ENCODE measurements at regions not wholly inside any gene's neighbourhood (a gene's known extent, or its start where the extent isn't known, plus 50 kb on each side); places are given as distances from the start of the nearest gene placed in this dataset.

GRCh38 chr11:80621871-80622270, 1181.0 kb upstream of the TENM4 start:
- Histone ChIP-seq H2BK12ac (ENCODE audit: low read length in 2 of 2) (no peak overlapping the region), H2BK15ac (ENCODE audit: low read depth, poor library complexity, severe bottlenecking) (no peak overlapping the region), H2AFZ (ENCODE audit: low read depth, low read length) (no peak overlapping the region), H3K27me3 (ENCODE audit: control insufficient read depth in 1 of 2, insufficient read depth in 1 of 2, low read length in 2 of 2) (no peaks in the 10 kb centered on the region), H3K18ac (ENCODE audit: low read depth in 1 of 2, low read length in 2 of 2) (no peak overlapping the region), H3K9ac (ENCODE audit: low read length) (no peak overlapping the region), H2BK5ac (ENCODE audit: low read depth, low read length, poor library complexity, severe bottlenecking) (no peak overlapping the region), H3K4me3 (ENCODE audit: insufficient read depth in 1 of 2, low read depth in 1 of 2, low read length in 2 of 2) (no peak overlapping the region), H3K23ac (ENCODE audit: low read length in 2 of 2) (no peak overlapping the region), H3K4ac (ENCODE audit: low read depth in 1 of 2, low read length in 2 of 2) (no peak overlapping the region), H2AK5ac (ENCODE audit: low read length, severe bottlenecking) (no peak overlapping the region), H2BK120ac (ENCODE audit: low read depth, low read length) (no peak overlapping the region), H3K14ac (ENCODE audit: low read length in 2 of 2) (no peak overlapping the region), H3K79me1 (replicated peaks; ENCODE audit: low read length, poor library complexity, severe bottlenecking) (no peaks in the 10 kb centered on the region), H4K8ac (ENCODE audit: low read length) (no peak overlapping the region), H3K4me1 (ENCODE audit: control insufficient read depth, insufficient read depth, low read depth, low read length) (no peaks in the 10 kb centered on the region), H3K36me3 (ENCODE audit: control insufficient read depth in 1 of 2, insufficient read depth in 2 of 2, low read depth in 1 of 2, low read length in 2 of 2) (no peaks in the 10 kb centered on the region), H4K91ac (ENCODE audit: low read length) (no peak overlapping the region), H3K9me3 (ENCODE audit: control insufficient read depth, low read length) (no peaks in the 10 kb centered on the region), H3K27ac (ENCODE audit: low read length, poor library complexity, severe bottlenecking) (no peak overlapping the region), H3K4me2 (ENCODE audit: low read length, poor library complexity, severe bottlenecking) (no peak overlapping the region)
- WGBS: 62% methylated on average over 2 of the region's 3 CpGs
- DNase-seq: no peak

GRCh38 chr11:80620867-80621266, 1180.0 kb upstream of the TENM4 start:
- Histone ChIP-seq H3K4me2 (ENCODE audit: low read length, poor library complexity, severe bottlenecking) (no peak overlapping the region), H3K9me3 (ENCODE audit: control insufficient read depth, low read length) (no peaks in the 10 kb centered on the region), H2BK5ac (ENCODE audit: low read depth, low read length, poor library complexity, severe bottlenecking) (no peak overlapping the region), H4K91ac (ENCODE audit: low read length) (no peak overlapping the region), H2BK120ac (ENCODE audit: low read depth, low read length) (no peak overlapping the region), H3K79me1 (replicated peaks; ENCODE audit: low read length, poor library complexity, severe bottlenecking) (no peaks in the 10 kb centered on the region), H2AK5ac (ENCODE audit: low read length, severe bottlenecking) (no peak overlapping the region), H3K36me3 (ENCODE audit: control insufficient read depth in 1 of 2, insufficient read depth in 2 of 2, low read depth in 1 of 2, low read length in 2 of 2) (no peaks in the 10 kb centered on the region), H3K9ac (ENCODE audit: low read length) (no peak overlapping the region), H4K8ac (ENCODE audit: low read length) (no peak overlapping the region), H3K18ac (ENCODE audit: low read depth in 1 of 2, low read length in 2 of 2) (no peak overlapping the region), H3K23ac (ENCODE audit: low read length in 2 of 2) (no peak overlapping the region), H3K27ac (ENCODE audit: low read length, poor library complexity, severe bottlenecking) (no peak overlapping the region), H3K4me1 (ENCODE audit: control insufficient read depth, insufficient read depth, low read depth, low read length) (no peaks in the 10 kb centered on the region), H3K4me3 (ENCODE audit: insufficient read depth in 1 of 2, low read depth in 1 of 2, low read length in 2 of 2) (no peak overlapping the region), H3K14ac (ENCODE audit: low read length in 2 of 2) (no peak overlapping the region), H2BK15ac (ENCODE audit: low read depth, poor library complexity, severe bottlenecking) (no peak overlapping the region), H2AFZ (ENCODE audit: low read depth, low read length) (no peak overlapping the region), H3K4ac (ENCODE audit: low read depth in 1 of 2, low read length in 2 of 2) (no peak overlapping the region), H2BK12ac (ENCODE audit: low read length in 2 of 2) (no peak overlapping the region), H3K27me3 (ENCODE audit: control insufficient read depth in 1 of 2, insufficient read depth in 1 of 2, low read length in 2 of 2) (no peaks in the 10 kb centered on the region)
- no peak for DNase-seq
- no CpG with 5 or more reads among the region's 2 CpGs for WGBS

GRCh38 chr11:80617156-80617555, 1176.3 kb upstream of the TENM4 start:
- whole genome bisulfite sequencing: 100% methylated on average over 1 of the region's 1 CpG
- Histone ChIP-seq H3K18ac (ENCODE audit: low read depth in 1 of 2, low read length in 2 of 2) (no peak overlapping the region), H3K4ac (ENCODE audit: low read depth in 1 of 2, low read length in 2 of 2) (no peak overlapping the region), H2BK5ac (ENCODE audit: low read depth, low read length, poor library complexity, severe bottlenecking) (no peak overlapping the region), H3K14ac (ENCODE audit: low read length in 2 of 2) (no peak overlapping the region), H4K8ac (ENCODE audit: low read length) (no peak overlapping the region), H3K9ac (ENCODE audit: low read length) (no peak overlapping the region), H3K27ac (ENCODE audit: low read length, poor library complexity, severe bottlenecking) (no peak overlapping the region), H3K36me3 (ENCODE audit: control insufficient read depth in 1 of 2, insufficient read depth in 2 of 2, low read depth in 1 of 2, low read length in 2 of 2) (no peaks in the 10 kb centered on the region), H2BK15ac (ENCODE audit: low read depth, poor library complexity, severe bottlenecking) (no peak overlapping the region), H2AFZ (ENCODE audit: low read depth, low read length) (no peak overlapping the region), H2BK120ac (ENCODE audit: low read depth, low read length) (no peak overlapping the region), H3K27me3 (ENCODE audit: control insufficient read depth in 1 of 2, insufficient read depth in 1 of 2, low read length in 2 of 2) (no peaks in the 10 kb centered on the region), H3K4me2 (ENCODE audit: low read length, poor library complexity, severe bottlenecking) (no peak overlapping the region), H2BK12ac (ENCODE audit: low read length in 2 of 2) (no peak overlapping the region), H2AK5ac (ENCODE audit: low read length, severe bottlenecking) (no peak overlapping the region), H3K4me3 (ENCODE audit: insufficient read depth in 1 of 2, low read depth in 1 of 2, low read length in 2 of 2) (no peak overlapping the region), H3K79me1 (replicated peaks; ENCODE audit: low read length, poor library complexity, severe bottlenecking) (no peaks in the 10 kb centered on the region), H3K23ac (ENCODE audit: low read length in 2 of 2) (no peak overlapping the region), H4K91ac (ENCODE audit: low read length) (no peak overlapping the region), H3K4me1 (ENCODE audit: control insufficient read depth, insufficient read depth, low read depth, low read length) (no peaks in the 10 kb centered on the region), H3K9me3 (ENCODE audit: control insufficient read depth, low read length) (no peaks in the 10 kb centered on the region)
- no peak for DNase-seq

- Histone ChIP-seq H3K9ac (ENCODE audit: low read length) (no peak overlapping the region), H3K18ac (ENCODE audit: low read depth in 1 of 2, low read length in 2 of 2) (no peak overlapping the region), H2BK120ac (ENCODE audit: low read depth, low read length) (no peak overlapping the region), H3K23ac (ENCODE audit: low read length in 2 of 2) (no peak overlapping the region), H3K79me1 (replicated peaks; ENCODE audit: low read length, poor library complexity, severe bottlenecking) (no peaks in the 10 kb centered on the region), H3K4me2 (ENCODE audit: low read length, poor library complexity, severe bottlenecking) (no peak overlapping the region), H2BK15ac (ENCODE audit: low read depth, poor library complexity, severe bottlenecking) (no peak overlapping the region), H4K91ac (ENCODE audit: low read length) (no peak overlapping the region), H3K27me3 (ENCODE audit: control insufficient read depth in 1 of 2, insufficient read depth in 1 of 2, low read length in 2 of 2) (no peaks in the 10 kb centered on the region), H3K4me3 (ENCODE audit: insufficient read depth in 1 of 2, low read depth in 1 of 2, low read length in 2 of 2) (no peak overlapping the region), H3K14ac (ENCODE audit: low read length in 2 of 2) (no peak overlapping the region), H3K27ac (ENCODE audit: low read length, poor library complexity, severe bottlenecking) (no peak overlapping the region), H4K8ac (ENCODE audit: low read length) (no peak overlapping the region), H3K4me1 (ENCODE audit: control insufficient read depth, insufficient read depth, low read depth, low read length) (no peaks in the 10 kb centered on the region), H2AK5ac (ENCODE audit: low read length, severe bottlenecking) (no peak overlapping the region), H3K4ac (ENCODE audit: low read depth in 1 of 2, low read length in 2 of 2) (no peak overlapping the region), H3K36me3 (ENCODE audit: control insufficient read depth in 1 of 2, insufficient read depth in 2 of 2, low read depth in 1 of 2, low read length in 2 of 2) (no peaks in the 10 kb centered on the region), H2AFZ (ENCODE audit: low read depth, low read length) (no peak overlapping the region), H2BK12ac (ENCODE audit: low read length in 2 of 2) (no peak overlapping the region), H3K9me3 (ENCODE audit: control insufficient read depth, low read length) (no peaks in the 10 kb centered on the region), H2BK5ac (ENCODE audit: low read depth, low read length, poor library complexity, severe bottlenecking) (no peak overlapping the region)
- no peak for DNase-seq
- 100% methylated on average over 1 of the region's 4 CpGs for WGBS
Measured at GRCh38 chr11:80616070-80616800, 1175.4 kb upstream of the TENM4 start.
